ENCODE measurements at regions not wholly inside any gene's neighbourhood (a gene's known extent, or its start where the extent isn't known, plus 50 kb on each side); places are given as distances from the start of the nearest gene placed in this dataset.

DNA sequence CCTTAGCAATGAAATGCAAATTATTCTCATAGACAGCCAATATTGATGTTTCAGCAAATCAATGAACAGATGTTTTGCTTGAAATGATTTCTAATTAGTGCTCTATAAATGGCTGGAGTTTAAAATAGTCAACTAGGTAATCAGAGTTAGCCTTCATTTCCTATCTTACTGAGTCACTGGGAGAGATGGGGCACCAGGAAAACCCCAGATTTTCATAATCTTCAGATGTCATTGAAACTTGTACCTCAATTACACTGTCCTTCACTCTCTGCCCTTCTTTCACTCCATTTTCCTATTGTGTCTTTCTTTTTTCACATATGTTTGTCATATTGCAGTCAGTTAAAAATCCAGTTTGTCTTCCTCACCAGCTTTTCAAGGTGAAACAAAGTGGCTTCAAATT is 92.7 kb downstream of the C12orf75 start:
- H3K4me1 ChIP-seq (ENCODE audit: control insufficient read depth, insufficient read depth, low read length, poor library complexity, severe bottlenecking) = peaks cover 12% of the 10 kb centered on the region
- no peak overlapping the region for H3K4me3 ChIP-seq (ENCODE audit: extremely low read depth, insufficient read depth, low read length, poor library complexity, severe bottlenecking)
- no peak overlapping the region for H3K27ac ChIP-seq (ENCODE audit: low read depth, low read length, severe bottlenecking)
- H3K36me3 ChIP-seq (ENCODE audit: control insufficient read depth, insufficient read depth, low read length) = no peaks in the 10 kb centered on the region
- no peaks in the 10 kb centered on the region for H3K9me3 ChIP-seq (ENCODE audit: control insufficient read depth, low read length)

DNA sequence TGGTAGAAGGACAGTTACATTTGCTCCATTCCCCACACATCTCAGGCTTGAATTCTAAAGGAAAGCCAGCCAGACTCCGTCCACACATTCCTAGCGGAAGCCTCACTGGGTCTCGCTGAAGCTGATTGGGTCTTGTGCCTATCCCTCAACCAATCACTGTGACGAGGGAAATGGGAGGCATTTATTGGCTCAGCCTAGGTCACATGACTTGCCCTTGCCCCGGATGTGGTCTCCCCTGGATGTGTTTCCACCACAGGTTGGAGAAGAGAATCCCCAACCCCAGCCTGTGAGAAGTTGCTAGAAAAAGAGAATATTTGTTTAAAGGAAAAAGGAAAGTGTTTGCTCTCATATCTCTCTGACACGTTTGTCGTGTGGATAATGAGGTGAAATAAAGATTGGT is 93.4 kb downstream of the C12orf75 start:
- Histone ChIP-seq H3K36me3 (ENCODE audit: control insufficient read depth, insufficient read depth, low read length) (no peaks in the 10 kb centered on the region), H3K4me1 (ENCODE audit: control insufficient read depth, insufficient read depth, low read length, poor library complexity, severe bottlenecking) (peaks cover 6% of the 10 kb centered on the region), H3K27ac (ENCODE audit: low read depth, low read length, severe bottlenecking) (no peak overlapping the region), H3K9me3 (ENCODE audit: control insufficient read depth, low read length) (no peaks in the 10 kb centered on the region), H3K4me3 (ENCODE audit: extremely low read depth, insufficient read depth, low read length, poor library complexity, severe bottlenecking) (no peak overlapping the region)
- 80 to 85% methylated on average over 6 to 7 of the region's 7 CpGs for WGBS, 2 experiments (ENCODE audit: insufficient coverage in 2 of 2)

GRCh38 chr12:105425254-105426174 is 95.0 kb downstream of the C12orf75 start:
- Histone ChIP-seq H3K27ac (ENCODE audit: low read depth, low read length, severe bottlenecking) (no peak overlapping the region), H3K9me3 (ENCODE audit: control insufficient read depth, low read length) (no peaks in the 10 kb centered on the region), H3K4me3 (ENCODE audit: extremely low read depth, insufficient read depth, low read length, poor library complexity, severe bottlenecking) (no peak overlapping the region), H3K36me3 (ENCODE audit: control insufficient read depth, insufficient read depth, low read length) (no peaks in the 10 kb centered on the region), H3K4me1 (ENCODE audit: control insufficient read depth, insufficient read depth, low read length, poor library complexity, severe bottlenecking) (no peaks in the 10 kb centered on the region)
- WGBS, 2 experiments (ENCODE audit: insufficient coverage in 2 of 2) = 77 to 91% methylated on average over 3 to 4 of the region's 7 CpGs

DNA sequence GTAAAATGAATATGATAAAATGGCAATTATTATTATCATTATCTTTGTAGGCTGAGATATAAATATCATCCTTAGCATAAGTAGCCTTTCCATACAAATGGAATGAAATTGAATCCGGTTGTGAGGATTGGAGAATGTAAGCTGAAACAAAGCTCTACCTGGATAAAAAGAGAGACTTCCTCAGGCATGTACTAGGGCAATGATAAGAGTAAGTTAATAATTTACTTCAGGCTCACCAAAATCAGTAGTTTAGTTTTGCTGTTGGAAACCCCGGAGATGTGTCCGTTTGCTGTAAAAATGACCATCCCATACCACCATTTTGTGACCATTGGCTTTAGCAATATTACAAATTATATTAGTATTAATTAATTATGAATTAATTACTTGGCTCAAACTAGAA is 96.3 kb downstream of the C12orf75 start:
- H3K27ac ChIP-seq (ENCODE audit: low read depth, low read length, severe bottlenecking) = no peak overlapping the region
- no CpG with 5 or more reads among the region's 3 CpGs for WGBS, 2 experiments (ENCODE audit: insufficient coverage in 2 of 2)
- H3K4me1 ChIP-seq (ENCODE audit: control insufficient read depth, insufficient read depth, low read length, poor library complexity, severe bottlenecking) = peaks cover 5% of the 10 kb centered on the region
- H3K36me3 ChIP-seq (ENCODE audit: control insufficient read depth, insufficient read depth, low read length) = no peaks in the 10 kb centered on the region
- H3K4me3 ChIP-seq (ENCODE audit: extremely low read depth, insufficient read depth, low read length, poor library complexity, severe bottlenecking) = no peak overlapping the region
- no peaks in the 10 kb centered on the region for H3K9me3 ChIP-seq (ENCODE audit: control insufficient read depth, low read length)

DNA sequence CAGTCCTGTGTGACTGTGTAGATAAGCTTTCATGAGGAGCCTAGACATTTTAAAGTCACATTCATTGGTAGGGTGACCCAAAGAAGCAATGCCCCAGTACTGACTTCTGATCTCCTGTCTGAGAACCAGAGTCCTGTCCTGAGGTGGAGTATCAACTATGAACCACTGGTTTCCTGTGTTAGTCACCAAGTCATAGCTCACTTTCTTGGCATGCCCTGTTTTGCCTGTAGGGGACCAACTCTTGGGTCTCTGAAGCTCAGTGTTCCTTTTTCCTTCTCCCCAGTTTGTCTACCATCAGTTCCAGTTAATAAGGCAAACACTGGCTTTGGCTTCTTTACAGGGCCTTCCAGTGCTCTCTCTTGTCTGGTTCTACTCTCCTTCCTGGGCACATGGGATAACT is 97.4 kb downstream of the C12orf75 start:
- H3K36me3 ChIP-seq (ENCODE audit: control insufficient read depth, insufficient read depth, low read length) = no peaks in the 10 kb centered on the region
- peaks cover 8% of the 10 kb centered on the region for H3K4me1 ChIP-seq (ENCODE audit: control insufficient read depth, insufficient read depth, low read length, poor library complexity, severe bottlenecking)
- no peak overlapping the region for H3K27ac ChIP-seq (ENCODE audit: low read depth, low read length, severe bottlenecking)
- H3K4me3 ChIP-seq (ENCODE audit: extremely low read depth, insufficient read depth, low read length, poor library complexity, severe bottlenecking) = no peak overlapping the region
- H3K9me3 ChIP-seq (ENCODE audit: control insufficient read depth, low read length) = no peaks in the 10 kb centered on the region

DNA sequence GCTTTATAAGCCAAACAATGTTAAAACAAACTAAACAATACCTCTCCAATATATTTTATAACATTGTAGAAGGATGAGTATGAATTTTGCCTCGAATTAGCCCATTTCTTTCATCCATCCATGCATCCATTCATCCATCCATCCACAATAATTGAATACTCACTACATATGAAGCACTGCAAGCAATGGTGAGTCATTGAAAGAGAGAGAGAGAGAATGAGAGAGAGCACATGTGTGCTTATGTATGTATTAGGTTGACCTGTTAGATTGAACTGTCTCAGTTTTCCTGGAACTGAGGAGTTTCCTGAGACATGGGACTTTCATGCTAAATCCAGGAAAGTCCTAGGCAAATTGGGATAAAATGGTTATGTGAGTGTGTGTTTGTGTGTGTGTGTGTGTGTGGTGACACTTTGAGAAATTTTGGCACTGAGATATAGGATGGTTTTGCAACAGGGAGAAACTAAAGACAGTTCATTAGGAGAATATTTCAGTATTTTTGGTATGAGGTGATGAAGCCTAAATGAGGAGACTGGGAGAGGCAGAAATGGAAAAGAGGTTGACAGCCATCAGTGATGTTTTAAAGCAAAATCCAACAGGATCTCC is 98.4 kb downstream of the C12orf75 start:
- H3K4me1 ChIP-seq (ENCODE audit: control insufficient read depth, insufficient read depth, low read length, poor library complexity, severe bottlenecking) = peaks cover 15% of the 10 kb centered on the region
- no CpG with 5 or more reads among the region's 1 CpG for WGBS, 2 experiments (ENCODE audit: insufficient coverage in 2 of 2)

GRCh38 chr12:105429511-105429910 is 99.0 kb downstream of the C12orf75 start:
- no peak overlapping the region for H3K4me3 ChIP-seq (ENCODE audit: extremely low read depth, insufficient read depth, low read length, poor library complexity, severe bottlenecking)
- H3K27ac ChIP-seq (ENCODE audit: low read depth, low read length, severe bottlenecking) = no peak overlapping the region
- no peaks in the 10 kb centered on the region for H3K9me3 ChIP-seq (ENCODE audit: control insufficient read depth, low read length)
- peaks cover 19% of the 10 kb centered on the region for H3K4me1 ChIP-seq (ENCODE audit: control insufficient read depth, insufficient read depth, low read length, poor library complexity, severe bottlenecking)
- no CpG with 5 or more reads among the region's 1 CpG for WGBS, 2 experiments (ENCODE audit: insufficient coverage in 2 of 2)
- no peaks in the 10 kb centered on the region for H3K36me3 ChIP-seq (ENCODE audit: control insufficient read depth, insufficient read depth, low read length)

More for the DNA sequence above, 98.4 kb downstream of the C12orf75 start:
- no peaks in the 10 kb centered on the region for H3K9me3 ChIP-seq (ENCODE audit: control insufficient read depth, low read length)
- H3K4me3 ChIP-seq (ENCODE audit: extremely low read depth, insufficient read depth, low read length, poor library complexity, severe bottlenecking) = no peak overlapping the region
- H3K27ac ChIP-seq (ENCODE audit: low read depth, low read length, severe bottlenecking) = no peak overlapping the region
- H3K36me3 ChIP-seq (ENCODE audit: control insufficient read depth, insufficient read depth, low read length) = no peaks in the 10 kb centered on the region

DNA sequence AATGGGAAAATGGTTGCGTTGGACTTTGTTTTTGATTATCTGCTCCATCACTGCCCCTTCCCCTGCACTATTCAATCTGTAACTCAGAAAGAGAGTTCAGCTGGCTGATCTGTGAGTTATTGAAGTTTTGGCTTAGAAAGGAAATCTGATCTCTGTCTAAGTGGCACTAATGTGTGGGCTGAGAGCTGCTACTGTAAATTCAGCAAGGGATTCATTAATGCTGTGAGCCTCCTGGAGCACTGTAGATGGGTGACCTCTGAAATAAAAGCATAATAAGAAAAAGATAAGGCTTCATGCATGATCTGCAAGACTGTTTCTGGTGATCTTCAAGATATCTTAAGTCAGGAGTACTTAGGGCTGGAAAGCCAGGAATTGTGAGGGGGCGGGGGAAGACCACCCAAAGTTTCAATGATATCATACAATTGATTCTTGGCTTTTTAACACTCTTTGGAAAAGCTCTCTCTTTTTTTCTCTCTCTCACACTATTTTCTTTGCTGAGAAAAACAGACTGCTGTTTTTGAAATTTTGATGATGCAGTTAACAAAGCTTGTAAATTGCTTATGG is 101.1 kb downstream of the C12orf75 start:
- WGBS, 2 experiments (ENCODE audit: insufficient coverage in 2 of 2) = no CpG with 5 or more reads among the region's 2 CpGs
- Histone ChIP-seq H3K36me3 (ENCODE audit: control insufficient read depth, insufficient read depth, low read length) (no peaks in the 10 kb centered on the region), H3K9me3 (ENCODE audit: control insufficient read depth, low read length) (no peaks in the 10 kb centered on the region), H3K4me3 (ENCODE audit: extremely low read depth, insufficient read depth, low read length, poor library complexity, severe bottlenecking) (no peak overlapping the region), H3K27ac (ENCODE audit: low read depth, low read length, severe bottlenecking) (no peak overlapping the region), H3K4me1 (ENCODE audit: control insufficient read depth, insufficient read depth, low read length, poor library complexity, severe bottlenecking) (peaks cover 19% of the 10 kb centered on the region)

GRCh38 chr12:105433804-105434203 is 103.3 kb downstream of the C12orf75 start:
- Histone ChIP-seq H3K36me3 (ENCODE audit: control insufficient read depth, insufficient read depth, low read length) (no peaks in the 10 kb centered on the region), H3K9me3 (ENCODE audit: control insufficient read depth, low read length) (peaks cover 16% of the 10 kb centered on the region), H3K27ac (ENCODE audit: low read depth, low read length, severe bottlenecking) (peak overlapping the region; percentile 74), H3K4me3 (ENCODE audit: extremely low read depth, insufficient read depth, low read length, poor library complexity, severe bottlenecking) (no peak overlapping the region), H3K4me1 (ENCODE audit: control insufficient read depth, insufficient read depth, low read length, poor library complexity, severe bottlenecking) (peaks cover 19% of the 10 kb centered on the region)

DNA sequence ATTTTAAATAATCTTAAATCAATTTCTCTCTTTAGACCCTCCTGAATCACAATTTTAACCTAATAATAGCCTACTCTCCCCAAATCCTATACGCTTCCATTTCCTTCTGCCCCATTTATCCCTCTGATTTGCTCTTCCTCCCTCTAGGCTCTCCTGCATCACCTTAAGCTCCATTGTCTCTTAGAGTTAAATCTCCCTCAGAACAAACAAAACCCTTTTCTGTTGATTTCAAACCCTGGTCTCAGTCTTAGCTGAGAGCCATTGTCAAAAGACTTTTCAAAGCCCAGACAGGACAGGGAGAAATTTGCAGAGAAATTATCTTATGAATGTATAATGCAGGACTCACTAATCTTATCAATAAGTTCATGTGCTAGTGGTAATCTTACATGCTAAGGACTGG is 106.1 kb downstream of the C12orf75 start:
- no peak overlapping the region for H3K4me3 ChIP-seq (ENCODE audit: extremely low read depth, insufficient read depth, low read length, poor library complexity, severe bottlenecking)
- H3K36me3 ChIP-seq (ENCODE audit: control insufficient read depth, insufficient read depth, low read length) = no peaks in the 10 kb centered on the region
- H3K9me3 ChIP-seq (ENCODE audit: control insufficient read depth, low read length) = peaks cover 25% of the 10 kb centered on the region
- H3K27ac ChIP-seq (ENCODE audit: low read depth, low read length, severe bottlenecking) = no peak overlapping the region
- 95 to 100% methylated on average over 1 of the region's 1 CpG for WGBS, 2 experiments (ENCODE audit: insufficient coverage in 2 of 2)
- peaks cover 15% of the 10 kb centered on the region for H3K4me1 ChIP-seq (ENCODE audit: control insufficient read depth, insufficient read depth, low read length, poor library complexity, severe bottlenecking)

Measured in mesodermal cell (in vitro differentiated cells).